Prostate gland (tissue), 2 donors: ENCODE measurements at regions not wholly inside any gene's neighbourhood (a gene's known extent, or its start where the extent isn't known, plus 50 kb on each side); places are given as distances from the start of the nearest gene placed in this dataset.

Experiments
- DNase-seq: peaks from one replicate; pipeline ENCODE4 v3.0.0-alpha.2; 2019; ENCODE audit warnings: low spot score
- H3K27ac ChIP-seq, 2 donors: fragments of 200-600 bp; sonication (generic); 2 replicates each; pipeline ENCODE4 v1.5.1; 2017 to 2019
- H3K27me3 ChIP-seq: fragments of 200-600 bp; sonication (generic); replicated peaks from 2 replicates; pipeline ENCODE4 v1.5.1; 2019; ENCODE audit not compliant: insufficient read depth
- H3K36me3 ChIP-seq, 2 donors: fragments of 200-600 bp; sonication (generic); 1 replicate in 1 of 2; 2 replicates in 1 of 2; pipeline versions ENCODE4 v1.5.1 to v1.8.1; 2017 to 2019
- H3K4me1 ChIP-seq: fragments of 200-600 bp; sonication (generic); replicated peaks from 2 replicates; pipeline ENCODE4 v1.5.1; 2019
- H3K4me3 ChIP-seq, 2 donors: fragments of 200-600 bp; sonication (generic); 2 replicates each; pipeline ENCODE4 v1.5.1; 2017 to 2019
- H3K9me3 ChIP-seq: fragments of 200-600 bp; sonication (generic); 2 replicates; pipeline ENCODE4 v1.5.1; 2017
- CTCF ChIP-seq, 4 experiments: fragments of 200-600 bp in 2 of 4; fragments of 450-650 bp in 2 of 4; sonication (generic) in 2 of 4; IDR thresholded peaks; 1 replicate in 3 of 4; 2 replicates in 1 of 4; pipeline ENCODE4 v1.5.1; 2016 to 2019; ENCODE audit warnings: antibody characterized with exemption in 4 of 4, mild to moderate bottlenecking in 2 of 4, moderate library complexity in 2 of 4
- POLR2A ChIP-seq: fragments of 450-650 bp; IDR thresholded peaks from one replicate; pipeline ENCODE4 v1.6.1; 2016; ENCODE audit warnings: antibody characterized with exemption, mild to moderate bottlenecking
- POLR2AphosphoS5 ChIP-seq: sonication (generic); formaldehyde crosslinking; IDR thresholded peaks from one replicate; pipeline ENCODE4 v1.6.1; 2017; ENCODE audit warnings: antibody characterized with exemption
- WGBS: methylation state at CpG from one replicate; pipeline ENCODE4 v1.1.5; 2018; 5-methylcytosine and 5-hydroxymethylcytosine counted together
- intact Hi-C: fragments of 100-400 bp; cut with DNase I; formaldehyde crosslinking; loops from one replicate; pipeline ENCODE4 v1.14.2; 2022

- intact Hi-C loops = no loop called here
- no peaks in the 10 kb centered on the region for H3K27me3 ChIP-seq
- H3K36me3 ChIP-seq = no peaks in the 10 kb centered on the region
- no peak for DNase-seq
- H3K9me3 ChIP-seq = no peaks in the 10 kb centered on the region
- whole genome bisulfite sequencing = 98% methylated on average over 4 of the region's 4 CpGs
- H3K4me3 ChIP-seq = no peak overlapping the region
- H3K27ac ChIP-seq = no peak overlapping the region
- no peaks in the 10 kb centered on the region for H3K4me1 ChIP-seq
- TF ChIP-seq POLR2AphosphoS5 = no peak
- TF ChIP-seq POLR2A = no peak
- no peak for TF ChIP-seq CTCF (IDR thresholded peaks at IDR 0.05)
These were observed 117.0 kb upstream of the BLID start for GRCh38 chr11:122232985-122233384.

GRCh38 chr11:122230385-122230755 is 114.4 kb upstream of the BLID start:
- Histone ChIP-seq H3K4me3 (no peak overlapping the region), H3K36me3 (no peaks in the 10 kb centered on the region), H3K4me1 (no peaks in the 10 kb centered on the region), H3K27ac (no peak overlapping the region), H3K27me3 (no peaks in the 10 kb centered on the region), H3K9me3 (no peaks in the 10 kb centered on the region)
- WGBS = 82% methylated on average over 7 of the region's 7 CpGs
- TF ChIP-seq POLR2AphosphoS5 (no peak), CTCF (IDR thresholded peaks at IDR 0.05) (no peak), POLR2A (no peak)
- no peak for DNase-seq
- intact Hi-C loops = no loop called here

- DNase-seq = no peak
- H3K4me3 ChIP-seq = no peak overlapping the region
- intact Hi-C loops = no loop called here
- no peaks in the 10 kb centered on the region for H3K36me3 ChIP-seq
- H3K4me1 ChIP-seq = no peaks in the 10 kb centered on the region
- WGBS = 46% methylated on average over 22 of the region's 22 CpGs
- H3K27me3 ChIP-seq = no peaks in the 10 kb centered on the region
- no peak for TF ChIP-seq POLR2A
- TF ChIP-seq CTCF (IDR thresholded peaks at IDR 0.05) = no peak
- no peak for TF ChIP-seq POLR2AphosphoS5
- no peak overlapping the region for H3K27ac ChIP-seq
- H3K9me3 ChIP-seq = no peaks in the 10 kb centered on the region
These were observed 113.7 kb upstream of the BLID start for GRCh38 chr11:122229481-122230384.

- intact Hi-C loops = no loop called here
- Histone ChIP-seq H3K4me3 (no peak overlapping the region), H3K27me3 (no peaks in the 10 kb centered on the region), H3K9me3 (no peaks in the 10 kb centered on the region), H3K36me3 (no peaks in the 10 kb centered on the region), H3K27ac (no peak overlapping the region), H3K4me1 (no peaks in the 10 kb centered on the region)
- DNase-seq = no peak
- TF ChIP-seq CTCF (IDR thresholded peaks at IDR 0.05) (no peak), POLR2A (no peak)
- 59% methylated on average over 2 of the region's 2 CpGs for WGBS
These were observed 113.1 kb upstream of the BLID start for GRCh38 chr11:122229078-122229477.

- H3K9me3 ChIP-seq = no peaks in the 10 kb centered on the region
- intact Hi-C loops = no loop called here
- TF ChIP-seq POLR2AphosphoS5 (no peak), CTCF (IDR thresholded peaks at IDR 0.05) (no peak), POLR2A (no peak)
- no peak overlapping the region for H3K4me3 ChIP-seq
- H3K36me3 ChIP-seq = no peaks in the 10 kb centered on the region
- no peak overlapping the region for H3K27ac ChIP-seq
- WGBS = 88% methylated on average over 4 of the region's 4 CpGs
- no peaks in the 10 kb centered on the region for H3K4me1 ChIP-seq
- DNase-seq = no peak
- no peaks in the 10 kb centered on the region for H3K27me3 ChIP-seq
These were observed 110.9 kb upstream of the BLID start for GRCh38 chr11:122226810-122227379.
